Skeletal muscle tissue (tissue), 3 donors: ENCODE measurements at regions not wholly inside any gene's neighbourhood (a gene's known extent, or its start where the extent isn't known, plus 50 kb on each side); places are given as distances from the start of the nearest gene placed in this dataset.

Source experiments
- H3K27ac ChIP-seq: one replicate; pipeline ENCODE4 v1.7.0; 2013; ENCODE audit warnings: mild to moderate bottlenecking, low read depth, low read length, inconsistent platforms
- H3K27me3 ChIP-seq, 3 donors: one replicate each; pipeline ENCODE4 v1.7.0; 2013; ENCODE audit warnings: low read length in 3 of 3; ENCODE audit not compliant: control insufficient read depth in 3 of 3, insufficient read depth in 3 of 3
- H3K36me3 ChIP-seq, 3 donors: one replicate each; pipeline ENCODE4 v1.7.0; 2013; ENCODE audit warnings: low read length in 3 of 3; ENCODE audit not compliant: control insufficient read depth in 3 of 3, insufficient read depth in 3 of 3
- H3K4me1 ChIP-seq, 3 donors: one replicate each; pipeline ENCODE4 v1.7.0; 2013; ENCODE audit warnings: low read length in 3 of 3, mild to moderate bottlenecking in 3 of 3; ENCODE audit not compliant: control insufficient read depth in 3 of 3, insufficient read depth in 3 of 3
- H3K4me3 ChIP-seq, 3 donors: one replicate each; pipeline ENCODE4 v1.7.0; 2013; ENCODE audit warnings: low read length in 3 of 3
- H3K9ac ChIP-seq, 3 donors: one replicate each; pipeline ENCODE4 v1.7.0; 2013; ENCODE audit warnings: low read length in 3 of 3, mild to moderate bottlenecking in 3 of 3, moderate library complexity in 2 of 3, low read depth in 1 of 3
- H3K9me3 ChIP-seq, 3 donors: one replicate each; pipeline ENCODE4 v1.7.0; 2013; ENCODE audit warnings: low read length in 3 of 3; ENCODE audit not compliant: control insufficient read depth in 3 of 3
- donor health status: Osteomylitis.

- Histone ChIP-seq H3K36me3 (no peaks in the 10 kb centered on the region), H3K4me1 (no peaks in the 10 kb centered on the region), H3K27ac (no peak overlapping the region), H3K9me3 (no peaks in the 10 kb centered on the region), H3K4me3 (no peak overlapping the region), H3K9ac (no peak overlapping the region), H3K27me3 (no peaks in the 10 kb centered on the region)
These were observed 366.5 kb upstream of the CCDC196 start for GRCh38 chr14:66119606-66120231.

DNA sequence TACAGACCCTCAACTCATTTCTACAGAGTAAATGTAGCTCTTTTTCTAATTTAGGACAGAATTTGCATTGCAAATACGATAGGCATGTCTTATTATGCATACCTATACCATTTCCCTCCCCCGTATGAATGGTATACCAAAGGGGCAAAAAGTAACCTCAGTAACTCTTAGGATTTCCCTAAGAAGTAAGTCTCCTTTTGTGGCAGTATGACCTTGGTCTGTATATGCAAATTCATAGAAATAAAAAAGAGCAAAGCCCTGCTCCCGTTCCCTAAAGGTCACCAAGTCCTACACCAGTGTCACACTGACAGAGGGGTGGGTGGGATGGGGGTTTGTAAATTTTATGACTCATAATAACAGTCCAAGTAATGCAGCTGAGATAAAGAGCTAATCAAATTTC lies 365.8 kb upstream of the CCDC196 start:
- H3K4me3 ChIP-seq, result no peak overlapping the region
- H3K27me3 ChIP-seq, result no peaks in the 10 kb centered on the region
- H3K9me3 ChIP-seq, result no peaks in the 10 kb centered on the region
- no peak overlapping the region for H3K27ac ChIP-seq
- no peak overlapping the region for H3K9ac ChIP-seq
- H3K36me3 ChIP-seq, result no peaks in the 10 kb centered on the region
- H3K4me1 ChIP-seq, result no peaks in the 10 kb centered on the region

DNA sequence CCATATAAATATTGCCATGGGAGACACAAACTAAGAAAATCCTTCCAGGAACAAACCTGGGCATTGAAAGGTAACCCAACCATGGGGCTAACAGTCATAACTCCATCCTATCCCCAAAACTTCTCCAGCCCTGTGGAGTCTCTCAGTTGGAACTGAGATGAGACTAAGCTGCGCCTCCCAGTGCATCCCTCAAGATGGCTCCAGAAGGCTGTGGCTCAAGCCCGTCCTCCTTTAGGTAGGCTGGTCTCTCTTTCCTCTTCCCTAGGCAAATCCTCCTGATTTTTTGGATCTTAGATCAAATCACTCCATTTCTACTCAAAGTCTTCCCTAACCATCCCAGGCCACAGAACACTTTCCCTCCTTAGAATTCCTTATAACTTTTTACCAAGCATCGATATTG lies 364.3 kb upstream of the CCDC196 start:
- Histone ChIP-seq H3K36me3 (no peaks in the 10 kb centered on the region), H3K9ac (no peak overlapping the region), H3K27ac (no peak overlapping the region), H3K27me3 (no peaks in the 10 kb centered on the region), H3K9me3 (no peaks in the 10 kb centered on the region), H3K4me1 (no peaks in the 10 kb centered on the region), H3K4me3 (no peak overlapping the region)

DNA sequence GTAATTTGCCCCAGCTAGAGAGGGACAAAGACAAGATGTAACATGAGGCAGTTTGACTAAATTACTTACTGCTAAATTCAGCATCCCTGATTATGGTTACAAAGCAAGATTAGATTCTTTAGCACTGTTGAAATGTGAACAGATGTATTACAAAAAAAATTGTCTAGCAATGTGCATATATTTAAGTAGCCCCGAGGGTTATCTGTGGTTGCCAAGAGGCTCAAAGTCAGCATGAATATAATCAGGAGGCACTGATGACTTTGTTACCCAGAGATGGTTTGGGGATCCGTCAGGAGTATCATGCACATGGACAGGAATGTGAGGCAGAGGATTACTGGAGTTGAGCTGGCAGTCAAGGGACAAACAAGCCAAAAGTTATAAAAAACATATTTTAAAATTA lies 356.9 kb upstream of the CCDC196 start:
- Histone ChIP-seq H3K4me3 (no peak overlapping the region), H3K27ac (no peak overlapping the region), H3K27me3 (peaks cover 0 to 5% (median 0%) of the 10 kb centered on the region in 3 donors), H3K9ac (no peak overlapping the region), H3K36me3 (no peaks in the 10 kb centered on the region), H3K9me3 (no peaks in the 10 kb centered on the region), H3K4me1 (no peaks in the 10 kb centered on the region)

DNA sequence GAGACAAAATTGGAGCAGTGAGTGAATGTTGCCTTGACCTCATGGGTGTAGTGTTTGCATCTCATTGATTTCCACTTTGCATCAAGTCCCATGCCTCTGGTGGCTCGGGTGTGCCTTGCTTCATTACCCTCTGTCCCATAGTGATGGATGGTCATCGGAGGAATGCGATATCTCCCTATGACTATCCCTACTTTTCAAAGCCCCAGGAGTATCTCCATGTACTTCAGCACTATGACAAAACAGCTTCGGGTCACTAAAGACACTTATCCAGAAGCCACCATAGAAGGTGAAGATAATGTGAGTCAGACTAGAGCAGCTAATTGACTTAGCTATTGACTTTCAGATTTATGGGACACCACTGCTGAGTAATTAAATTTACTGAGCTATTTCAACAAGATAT lies 355.1 kb upstream of the CCDC196 start:
- Histone ChIP-seq H3K27me3 (peaks cover 0 to 5% (median 0%) of the 10 kb centered on the region in 3 donors), H3K27ac (no peak overlapping the region), H3K9ac (no peak overlapping the region), H3K9me3 (no peaks in the 10 kb centered on the region), H3K36me3 (no peaks in the 10 kb centered on the region), H3K4me3 (no peak overlapping the region), H3K4me1 (no peaks in the 10 kb centered on the region)

DNA sequence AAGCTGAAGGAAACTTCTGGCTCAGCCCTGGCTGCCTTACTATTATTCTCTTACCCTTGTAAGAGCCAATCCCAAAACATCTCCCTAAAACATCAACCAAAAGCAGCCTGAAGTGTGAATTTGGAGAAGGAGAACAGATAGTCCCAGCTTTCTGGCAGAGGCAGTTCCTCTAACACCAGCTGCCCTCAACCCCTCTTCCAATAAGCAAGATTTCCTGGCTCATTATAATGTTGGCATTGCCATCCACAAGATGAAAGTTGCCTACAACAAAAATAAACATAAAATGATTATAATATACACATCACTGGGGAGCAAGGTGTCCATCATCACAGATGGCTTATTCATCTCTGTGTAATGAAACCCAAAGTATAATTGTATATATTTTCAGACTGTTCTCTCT lies 352.5 kb upstream of the CCDC196 start:
- H3K4me1 ChIP-seq, result no peaks in the 10 kb centered on the region
- H3K27me3 ChIP-seq, result no peaks in the 10 kb centered on the region
- no peak overlapping the region for H3K9ac ChIP-seq
- H3K4me3 ChIP-seq, result no peak overlapping the region
- H3K9me3 ChIP-seq, result no peaks in the 10 kb centered on the region
- no peak overlapping the region for H3K27ac ChIP-seq
- no peaks in the 10 kb centered on the region for H3K36me3 ChIP-seq

- Histone ChIP-seq H3K9ac (no peak overlapping the region), H3K27ac (no peak overlapping the region), H3K27me3 (no peaks in the 10 kb centered on the region), H3K9me3 (no peaks in the 10 kb centered on the region), H3K36me3 (no peaks in the 10 kb centered on the region), H3K4me1 (no peaks in the 10 kb centered on the region), H3K4me3 (no peak overlapping the region)
These were observed 350.3 kb upstream of the CCDC196 start for GRCh38 chr14:66135831-66136230.

GRCh38 chr14:66137081-66137480 lies 349.1 kb upstream of the CCDC196 start:
- no peak overlapping the region for H3K9ac ChIP-seq
- H3K27ac ChIP-seq, result no peak overlapping the region
- H3K9me3 ChIP-seq, result no peaks in the 10 kb centered on the region
- H3K36me3 ChIP-seq, result no peaks in the 10 kb centered on the region
- H3K27me3 ChIP-seq, result peaks cover 0 to 4% (median 0%) of the 10 kb centered on the region in 3 donors
- H3K4me1 ChIP-seq, result no peaks in the 10 kb centered on the region
- H3K4me3 ChIP-seq, result no peak overlapping the region

DNA sequence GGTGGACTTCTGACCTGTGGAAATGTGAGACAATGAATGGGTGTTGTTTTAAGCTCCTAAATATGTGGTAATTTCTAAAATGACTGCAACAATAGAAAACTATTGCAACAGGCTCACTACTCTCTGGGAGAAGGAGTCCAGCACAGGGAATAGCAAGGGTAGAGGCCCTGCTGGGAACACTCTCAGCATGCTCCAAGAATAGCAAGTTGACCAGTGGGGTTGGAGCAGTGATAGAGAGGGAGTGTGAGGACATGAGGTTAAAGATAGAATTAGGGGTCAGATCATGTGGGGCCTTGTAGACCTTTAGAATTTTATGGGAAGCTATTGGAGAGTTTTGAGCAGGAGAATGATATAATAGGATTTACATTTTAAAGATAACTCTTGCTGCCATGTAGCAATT lies 346.7 kb upstream of the CCDC196 start:
- Histone ChIP-seq H3K4me3 (no peak overlapping the region), H3K9ac (no peak overlapping the region), H3K27ac (no peak overlapping the region), H3K4me1 (no peaks in the 10 kb centered on the region), H3K27me3 (peaks cover 0 to 4% (median 0%) of the 10 kb centered on the region in 3 donors), H3K36me3 (no peaks in the 10 kb centered on the region), H3K9me3 (no peaks in the 10 kb centered on the region)

- Histone ChIP-seq H3K9me3 (no peaks in the 10 kb centered on the region), H3K27me3 (peaks cover 0 to 4% (median 0%) of the 10 kb centered on the region in 3 donors), H3K36me3 (no peaks in the 10 kb centered on the region), H3K9ac (no peak overlapping the region), H3K4me3 (no peak overlapping the region), H3K4me1 (no peaks in the 10 kb centered on the region), H3K27ac (no peak overlapping the region)
These were observed 345.8 kb upstream of the CCDC196 start for GRCh38 chr14:66140213-66140918.
